Aorta (tissue), 5 donors: ENCODE measurements at regions not wholly inside any gene's neighbourhood (a gene's known extent, or its start where the extent isn't known, plus 50 kb on each side); places are given as distances from the start of the nearest gene placed in this dataset.
"Not testable (repeated sequence)": the region's sequence is repeated elsewhere in the genome, so short reads cannot be mapped to it uniquely, and the experiment has no call there.

ENCODE experiments used
- ATAC-seq: fragments of 200-7000 bp; cut with Tn5 transposase; one replicate; pipeline ENCODE4 v1.9.1; 2022; ENCODE audit warnings: moderate library complexity; ENCODE audit not compliant: low FRiP score
- DNase-seq, 2 donors: peaks; one replicate each; pipeline ENCODE4 v3.0.0-alpha.2; 2020
- H3K27ac ChIP-seq, 2 donors: one replicate each; pipeline ENCODE4 v1.5.1; 2013; ENCODE audit warnings: low read length in 2 of 2, mild to moderate bottlenecking in 2 of 2, moderate library complexity in 2 of 2, control low read depth in 1 of 2, inconsistent platforms in 1 of 2, low read depth in 1 of 2
- H3K27me3 ChIP-seq, 2 donors: one replicate each; pipeline ENCODE4 v1.6.1; 2013; ENCODE audit warnings: control low read depth in 1 of 2, low read length in 1 of 2, mild to moderate bottlenecking in 1 of 2, moderate library complexity in 1 of 2; ENCODE audit not compliant: insufficient read depth in 2 of 2, control insufficient read depth in 1 of 2
- H3K36me3 ChIP-seq, 2 donors: one replicate each; pipeline ENCODE4 v1.6.1; 2013; ENCODE audit warnings: control low read depth in 1 of 2, low read length in 1 of 2, mild to moderate bottlenecking in 1 of 2; ENCODE audit not compliant: insufficient read depth in 2 of 2, control insufficient read depth in 1 of 2
- H3K4me1 ChIP-seq, 2 donors: one replicate each; pipeline ENCODE4 v1.6.1; 2013; ENCODE audit warnings: low read length in 2 of 2, control low read depth in 1 of 2, mild to moderate bottlenecking in 1 of 2, moderate library complexity in 1 of 2; ENCODE audit not compliant: insufficient read depth in 2 of 2, control insufficient read depth in 1 of 2
- H3K4me3 ChIP-seq, 2 donors: one replicate each; pipeline ENCODE4 v1.5.1; 2013; ENCODE audit warnings: low read length in 2 of 2, control low read depth in 1 of 2, mild to moderate bottlenecking in 1 of 2
- H3K9me3 ChIP-seq: one replicate; pipeline ENCODE4 v1.6.1; 2013; ENCODE audit warnings: mild to moderate bottlenecking, low read length; ENCODE audit not compliant: control insufficient read depth
- WGBS, 2 donors: extraction: QIAGEN DNeasy Blood & Tissue Kit; methylation state at CpG; one replicate each; pipeline ENCODE4 v1.1.7; 2013; 5-methylcytosine and 5-hydroxymethylcytosine counted together
- intact Hi-C, 2 donors: fragments of 100-400 bp; cut with DNase I; formaldehyde crosslinking; loops; one replicate each; pipeline versions ENCODE4 v1.14.2 to v1.15.0; 2022
- donor health status: healthy with polysubstance abuse.
- donor health status: Bipolar disorder and iron deficiency.
- donor health status: DM: no; HTN: no; CAD: no.
- donor health status: DM: no; HTN: no; CAD: no.
- donor health status: DM: yes; HTN: yes; CAD: no.

DNA sequence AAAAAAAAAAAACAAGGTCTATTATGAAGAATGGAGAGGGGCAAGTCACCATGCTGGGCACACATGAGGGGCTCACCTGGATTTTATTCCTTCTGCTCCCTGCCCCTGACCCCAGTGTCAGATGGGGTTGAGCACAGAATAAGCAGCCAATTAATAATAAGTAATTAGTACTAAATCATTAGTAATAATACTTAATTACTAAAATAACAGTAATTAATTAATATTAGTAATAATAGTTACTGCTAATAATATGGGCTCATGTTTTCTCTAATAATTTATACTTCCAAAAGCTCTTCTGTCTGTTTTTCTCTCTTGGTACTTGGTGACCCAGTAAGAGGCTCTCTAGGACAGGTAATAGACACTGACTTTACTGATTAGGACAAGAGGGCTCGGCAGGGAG is 360.9 kb downstream of the VRK1 start:
- WGBS, 2 donors, result 70 to 79% methylated on average over 1 of the region's 1 CpG
- ATAC-seq, result no peak
- DNase-seq, result no peak
- H3K9me3 ChIP-seq, result peaks cover 2% of the 10 kb centered on the region
- H3K27ac ChIP-seq, result no peak overlapping the region
- no peak overlapping the region for H3K4me3 ChIP-seq
- intact Hi-C loops, result no loop called here
- no peaks in the 10 kb centered on the region for H3K4me1 ChIP-seq
- no peaks in the 10 kb centered on the region for H3K36me3 ChIP-seq
- H3K27me3 ChIP-seq, result no peaks in the 10 kb centered on the region

DNA sequence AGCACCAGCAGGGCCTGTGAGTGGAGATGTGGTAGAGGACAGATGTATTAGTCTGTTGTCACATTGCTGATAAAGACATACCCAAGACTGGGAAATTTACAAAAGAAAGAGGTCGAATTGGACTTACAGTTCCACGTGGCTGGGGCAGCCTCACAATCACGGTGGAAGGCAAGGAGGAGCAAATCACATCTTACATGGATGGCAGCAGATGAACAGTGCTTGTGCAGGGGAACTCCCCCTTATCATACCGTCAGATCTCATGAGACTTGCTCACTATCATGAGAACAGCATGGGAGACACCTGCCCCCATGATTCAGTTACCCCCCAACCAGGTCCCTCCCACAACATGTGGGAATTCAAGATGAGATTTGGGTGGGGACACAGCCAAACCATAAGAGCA is 361.9 kb downstream of the VRK1 start:
- Histone ChIP-seq H3K36me3 (no peaks in the 10 kb centered on the region), H3K27me3 (no peaks in the 10 kb centered on the region), H3K9me3 (peaks cover 2% of the 10 kb centered on the region), H3K27ac (no peak overlapping the region), H3K4me3 (no peak overlapping the region), H3K4me1 (no peaks in the 10 kb centered on the region)
- no peak for DNase-seq
- intact Hi-C loops, result no loop called here
- ATAC-seq, result no peak
- WGBS, 2 donors, result 81 to 84% methylated on average over 4 of the region's 4 CpGs

DNA sequence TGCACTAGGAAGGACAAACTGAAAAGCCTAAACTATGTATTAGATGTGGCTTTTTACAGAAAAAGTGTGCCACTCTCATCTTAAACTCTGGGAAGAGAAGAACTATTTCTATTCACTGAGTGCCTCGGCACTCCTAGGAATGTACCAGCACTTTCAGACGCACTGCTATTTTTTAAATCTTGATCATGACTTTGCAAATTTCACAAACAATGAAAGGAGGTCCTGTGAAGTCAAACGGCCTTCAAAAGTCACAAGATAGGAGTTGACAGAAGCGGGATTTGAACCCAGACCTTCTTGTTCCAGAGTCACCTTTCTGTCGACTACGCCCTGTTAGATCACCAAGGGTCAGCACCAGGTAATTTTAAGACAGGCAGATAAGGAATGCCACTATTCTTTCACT is 365.4 kb downstream of the VRK1 start:
- WGBS, 2 donors, result 58 to 65% methylated on average over 6 of the region's 6 CpGs
- intact Hi-C loops, result no loop called here
- H3K36me3 ChIP-seq, result no peaks in the 10 kb centered on the region
- DNase-seq (no peak), ATAC-seq (no peak)
- H3K9me3 ChIP-seq, result peaks cover 2% of the 10 kb centered on the region
- no peaks in the 10 kb centered on the region for H3K27me3 ChIP-seq
- H3K4me1 ChIP-seq, result no peaks in the 10 kb centered on the region
- H3K4me3 ChIP-seq, result no peak overlapping the region
- H3K27ac ChIP-seq, result no peak overlapping the region

DNA sequence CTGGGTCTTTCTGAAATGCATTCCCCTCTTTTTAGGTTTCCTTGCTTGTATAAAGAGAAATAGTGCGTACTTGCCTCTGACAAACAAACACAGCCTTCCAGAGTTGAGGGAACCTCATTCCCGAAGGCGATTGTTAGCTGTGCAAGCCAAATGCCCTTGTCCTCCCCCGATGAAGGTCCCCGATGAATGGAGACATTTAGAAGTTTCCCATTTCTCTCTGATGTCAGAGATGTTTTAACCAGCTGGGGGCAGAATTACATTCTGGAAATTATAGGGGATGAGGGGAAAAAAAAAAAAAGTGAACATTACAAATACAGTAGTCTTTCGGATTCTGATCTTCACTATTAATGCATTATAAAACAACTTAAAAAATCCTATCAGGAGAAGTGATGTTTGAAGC is 366.8 kb downstream of the VRK1 start:
- no peaks in the 10 kb centered on the region for H3K9me3 ChIP-seq
- 31 to 42% methylated on average over 6 of the region's 6 CpGs for WGBS, 2 donors
- DNase-seq, result no peak
- H3K27ac ChIP-seq, result no peak overlapping the region
- intact Hi-C loops, result no loop called here
- no peak for ATAC-seq
- H3K27me3 ChIP-seq, result no peaks in the 10 kb centered on the region
- H3K4me1 ChIP-seq, result no peaks in the 10 kb centered on the region
- no peaks in the 10 kb centered on the region for H3K36me3 ChIP-seq
- H3K4me3 ChIP-seq, result no peak overlapping the region

DNA sequence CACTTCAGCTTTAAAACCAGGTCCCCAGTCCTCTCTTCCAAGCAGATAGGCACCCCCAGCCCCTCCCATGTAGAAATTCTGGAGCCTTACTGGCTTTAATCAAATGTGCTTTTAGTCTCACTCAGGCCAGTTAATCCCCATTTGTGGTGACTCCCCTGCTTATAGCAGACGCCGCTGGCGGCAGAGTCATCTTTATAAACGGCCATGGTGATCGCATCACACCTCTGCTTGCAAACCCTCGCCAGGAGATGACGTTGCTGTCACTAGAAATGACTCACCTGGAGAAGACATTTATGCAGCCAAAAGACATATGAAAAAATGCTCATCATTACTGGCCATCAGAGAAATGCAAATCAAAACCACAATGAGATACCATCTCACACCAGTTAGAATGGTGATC is 369.3 kb downstream of the VRK1 start:
- DNase-seq, result no peak
- intact Hi-C loops, result no loop called here
- Histone ChIP-seq H3K27ac (no peak overlapping the region), H3K9me3 (no peaks in the 10 kb centered on the region), H3K27me3 (no peaks in the 10 kb centered on the region), H3K4me1 (no peaks in the 10 kb centered on the region), H3K36me3 (no peaks in the 10 kb centered on the region), H3K4me3 (no peak overlapping the region)
- WGBS, 2 donors, result 82 to 90% methylated on average over 7 of the region's 7 CpGs
- ATAC-seq, result no peak

DNA sequence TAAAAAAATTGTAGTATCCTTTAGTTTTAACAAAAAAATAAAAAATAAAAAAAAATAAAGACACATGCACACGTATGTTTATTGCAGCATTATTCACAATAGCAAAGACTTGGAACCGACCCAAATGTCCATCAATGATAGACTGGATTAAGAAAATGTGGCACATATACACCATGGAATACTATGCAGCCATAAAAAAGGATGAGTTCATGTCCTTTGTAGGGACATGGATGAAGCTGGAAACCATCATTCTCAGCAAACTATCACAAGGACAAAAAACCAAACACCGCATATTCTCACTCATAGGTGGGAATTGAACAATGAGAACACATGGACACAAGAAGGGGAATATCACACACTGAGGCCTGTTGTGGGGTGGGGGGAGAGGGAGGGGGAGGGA is 370.4 kb downstream of the VRK1 start:
- H3K27ac ChIP-seq, intact Hi-C loops, H3K36me3 ChIP-seq, DNase-seq, ATAC-seq, H3K27me3 ChIP-seq, H3K4me1 ChIP-seq, H3K9me3 ChIP-seq, H3K4me3 ChIP-seq: not testable (repeated sequence)
- WGBS, 2 donors, result 89 to 90% methylated on average over 3 of the region's 3 CpGs

DNA sequence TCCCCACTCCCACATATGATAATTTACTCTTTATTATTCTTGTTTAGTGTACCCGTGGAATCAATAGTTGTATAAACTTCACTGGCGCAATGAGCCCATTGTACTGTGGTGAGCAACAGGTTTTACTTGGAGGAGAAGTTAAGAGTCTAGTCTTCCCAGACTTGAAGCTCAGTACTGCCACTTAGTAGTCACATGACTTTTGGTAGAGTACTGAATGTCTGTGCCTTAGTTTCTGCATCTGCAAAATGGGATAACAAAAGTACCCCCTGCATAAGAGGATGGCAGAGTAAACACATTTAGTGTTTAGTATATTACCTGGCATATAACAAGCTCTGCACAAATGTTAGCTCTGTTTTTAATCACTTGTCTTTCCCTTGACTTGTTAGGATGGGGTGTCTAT is 375.5 kb downstream of the VRK1 start:
- ATAC-seq (no peak), DNase-seq (no peak)
- no peaks in the 10 kb centered on the region for H3K4me1 ChIP-seq
- H3K4me3 ChIP-seq, result no peak overlapping the region
- WGBS, 2 donors, result 92% methylated on average over 2 of the region's 2 CpGs
- H3K9me3 ChIP-seq, result no peaks in the 10 kb centered on the region
- H3K27me3 ChIP-seq, result no peaks in the 10 kb centered on the region
- H3K36me3 ChIP-seq, result no peaks in the 10 kb centered on the region
- H3K27ac ChIP-seq, result no peak overlapping the region
- intact Hi-C loops, result no loop called here

DNA sequence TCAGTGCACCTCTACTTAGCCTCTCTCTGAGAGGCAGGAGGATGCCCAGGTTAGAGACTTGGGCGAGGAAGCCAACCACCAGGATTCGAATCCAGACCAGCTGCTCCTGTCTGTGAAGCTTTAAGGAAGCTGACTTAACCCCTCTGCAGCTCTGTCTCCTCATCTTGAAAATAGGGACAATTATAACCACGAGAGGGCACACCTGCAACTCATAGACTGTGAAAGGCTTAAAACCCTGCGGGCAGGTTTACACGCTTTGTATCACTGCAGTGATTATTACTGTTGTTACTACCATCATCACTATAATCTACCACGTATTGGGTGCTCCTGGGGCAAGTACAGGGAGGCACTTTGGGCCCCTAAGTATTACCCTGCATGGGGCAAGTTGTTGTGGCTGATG is 379.8 kb downstream of the VRK1 start:
- ATAC-seq (no peak), DNase-seq (no peak)
- intact Hi-C loops, result no loop called here
- Histone ChIP-seq H3K36me3 (no peaks in the 10 kb centered on the region), H3K4me3 (no peak overlapping the region), H3K9me3 (no peaks in the 10 kb centered on the region), H3K27me3 (no peaks in the 10 kb centered on the region), H3K27ac (no peak overlapping the region), H3K4me1 (no peaks in the 10 kb centered on the region)
- WGBS, 2 donors, result 51 to 55% methylated on average over 6 of the region's 6 CpGs

DNA sequence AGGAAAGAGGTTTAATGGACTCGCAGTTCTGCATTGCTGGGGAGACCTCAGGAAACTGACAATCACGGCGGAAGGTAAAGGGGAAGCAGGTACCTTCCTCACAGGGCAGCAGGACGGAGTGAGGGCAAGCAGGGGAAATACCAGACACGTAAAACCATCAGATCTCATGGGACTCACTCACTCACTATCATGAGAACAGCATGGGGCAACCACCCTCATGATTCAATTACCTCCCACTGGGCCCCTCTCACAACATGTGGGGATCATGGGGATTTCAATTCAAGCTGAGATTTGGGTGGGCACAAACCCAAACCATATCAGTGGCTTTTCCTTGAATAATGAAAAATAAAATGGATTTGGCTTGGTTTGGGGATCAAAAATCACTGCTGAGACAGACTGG is 380.5 kb downstream of the VRK1 start:
- intact Hi-C loops, result no loop called here
- H3K27me3 ChIP-seq, result no peaks in the 10 kb centered on the region
- 57 to 58% methylated on average over 5 of the region's 5 CpGs for WGBS, 2 donors

More for the DNA sequence above, 380.5 kb downstream of the VRK1 start:
- Histone ChIP-seq H3K4me1 (no peaks in the 10 kb centered on the region), H3K36me3 (no peaks in the 10 kb centered on the region), H3K4me3 (no peak overlapping the region), H3K27ac (no peak overlapping the region), H3K9me3 (no peaks in the 10 kb centered on the region)
- DNase-seq (no peak), ATAC-seq (no peak)
